Epithelial cell of esophagus (primary cell): ENCODE measurements at regions not wholly inside any gene's neighbourhood (a gene's known extent, or its start where the extent isn't known, plus 50 kb on each side); places are given as distances from the start of the nearest gene placed in this dataset.

Experiments used
- DNase-seq: peaks from one replicate; pipeline ENCODE4 v3.0.0; 2010; ENCODE audit warnings: low read depth
- H3K4me3 ChIP-seq: 2 replicates; pipeline ENCODE4 v1.5.1; 2011; ENCODE audit warnings: mild to moderate bottlenecking, low read length, control low read depth
- TF ChIP-seq, protein P1 (sequence below): IDR thresholded peaks from 2 replicates; pipeline ENCODE4 v1.5.1; 2011; ENCODE audit warnings: low read depth, mild to moderate bottlenecking, low read length, control low read depth, inconsistent platforms; ENCODE audit not compliant: insufficient read depth; ENCODE audit errors: missing control alignments

DNA sequence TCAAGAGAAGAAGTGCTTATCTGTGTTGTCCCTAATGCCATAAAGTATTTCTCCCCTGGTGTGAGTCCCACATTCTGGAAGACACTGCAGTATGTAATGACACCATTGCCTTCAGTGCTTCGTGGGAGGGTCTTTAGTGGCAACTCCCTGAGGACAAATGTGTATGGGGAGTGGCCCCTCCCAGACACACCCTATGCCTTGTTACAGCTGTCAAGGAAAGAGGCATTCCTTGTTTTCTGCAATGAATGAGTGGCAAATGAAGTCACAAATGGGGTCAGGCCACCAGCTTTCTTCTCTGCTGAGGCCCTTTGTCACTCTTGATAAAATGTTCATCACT, 183.2 kb downstream of the FGFR2 start:
- H3K4me3 ChIP-seq = no peak overlapping the region
- no peak for DNase-seq
- TF ChIP-seq, protein P1, sequence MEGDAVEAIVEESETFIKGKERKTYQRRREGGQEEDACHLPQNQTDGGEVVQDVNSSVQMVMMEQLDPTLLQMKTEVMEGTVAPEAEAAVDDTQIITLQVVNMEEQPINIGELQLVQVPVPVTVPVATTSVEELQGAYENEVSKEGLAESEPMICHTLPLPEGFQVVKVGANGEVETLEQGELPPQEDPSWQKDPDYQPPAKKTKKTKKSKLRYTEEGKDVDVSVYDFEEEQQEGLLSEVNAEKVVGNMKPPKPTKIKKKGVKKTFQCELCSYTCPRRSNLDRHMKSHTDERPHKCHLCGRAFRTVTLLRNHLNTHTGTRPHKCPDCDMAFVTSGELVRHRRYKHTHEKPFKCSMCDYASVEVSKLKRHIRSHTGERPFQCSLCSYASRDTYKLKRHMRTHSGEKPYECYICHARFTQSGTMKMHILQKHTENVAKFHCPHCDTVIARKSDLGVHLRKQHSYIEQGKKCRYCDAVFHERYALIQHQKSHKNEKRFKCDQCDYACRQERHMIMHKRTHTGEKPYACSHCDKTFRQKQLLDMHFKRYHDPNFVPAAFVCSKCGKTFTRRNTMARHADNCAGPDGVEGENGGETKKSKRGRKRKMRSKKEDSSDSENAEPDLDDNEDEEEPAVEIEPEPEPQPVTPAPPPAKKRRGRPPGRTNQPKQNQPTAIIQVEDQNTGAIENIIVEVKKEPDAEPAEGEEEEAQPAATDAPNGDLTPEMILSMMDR = no peak

DNA sequence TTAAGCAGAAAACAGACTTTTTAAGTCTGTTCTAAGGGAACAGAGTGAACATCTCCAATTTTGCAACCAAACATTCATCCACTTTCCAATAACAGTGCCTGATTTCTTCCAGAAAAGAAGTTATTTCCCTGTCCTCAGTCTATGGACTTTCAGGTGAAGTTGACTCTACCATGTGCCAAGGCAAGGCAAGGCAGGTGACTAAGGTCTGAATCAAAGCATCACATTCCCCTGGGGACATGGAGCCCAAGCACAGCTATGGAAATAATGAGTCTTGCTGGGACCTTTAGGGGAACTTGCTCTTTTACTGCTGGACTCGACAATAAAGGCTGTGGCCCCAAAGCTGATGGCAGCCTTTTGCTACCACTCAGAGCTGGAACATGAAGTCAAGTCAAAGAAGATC, 182.2 kb downstream of the FGFR2 start:
- peak; percentile 66 for DNase-seq
- H3K4me3 ChIP-seq = no peak overlapping the region
- TF ChIP-seq, protein P1 = no peak

DNA sequence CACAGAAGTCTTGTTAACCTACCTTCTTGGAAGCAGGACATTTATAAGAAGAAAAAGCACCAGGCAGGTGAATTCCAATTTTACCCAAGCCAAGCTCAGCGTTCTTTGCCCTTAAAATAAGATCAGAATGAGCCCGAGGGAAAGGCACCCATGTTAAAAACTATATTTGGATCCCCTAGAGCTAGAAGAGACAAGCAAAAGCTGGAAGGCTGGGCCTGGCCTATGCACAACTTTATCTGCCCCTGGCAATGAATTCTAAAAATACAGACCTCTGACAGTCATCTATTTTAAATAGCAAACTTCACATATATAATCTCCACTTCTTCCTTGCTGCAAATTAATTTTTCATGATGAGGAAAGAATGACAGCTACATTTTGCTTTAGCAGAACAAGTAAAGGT, 180.9 kb downstream of the FGFR2 start:
- no peak for DNase-seq
- TF ChIP-seq, protein P1 = no peak
- no peak overlapping the region for H3K4me3 ChIP-seq

DNA sequence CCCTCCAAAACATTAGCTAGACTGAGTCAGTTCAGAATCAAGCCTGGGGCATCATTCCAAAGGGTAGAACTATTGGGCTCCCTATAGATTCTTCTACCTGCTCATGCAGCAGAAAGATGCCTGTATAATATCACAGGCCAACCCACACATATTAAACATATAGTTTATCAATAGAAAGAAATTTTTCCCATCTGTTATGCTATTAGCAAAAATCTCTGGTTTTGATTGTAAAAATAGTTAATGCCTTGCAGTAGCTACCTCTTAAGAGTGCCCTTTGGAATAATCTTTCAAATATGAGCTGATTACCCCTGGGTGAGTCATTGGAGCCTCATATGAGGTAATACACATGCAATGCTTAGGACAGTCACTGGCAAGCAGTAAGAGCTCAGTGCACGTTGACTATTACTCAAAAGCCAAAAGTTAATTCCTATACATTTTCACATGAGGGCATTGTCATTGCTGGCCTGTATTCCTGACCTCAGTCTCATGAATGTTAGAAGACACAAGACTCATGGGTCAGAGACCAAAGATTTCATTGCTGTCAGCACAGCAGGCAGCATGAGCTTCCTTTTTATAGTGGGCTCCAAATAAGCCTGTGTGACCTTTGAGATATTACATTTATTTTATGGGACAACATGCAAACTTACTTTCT, 180.0 kb downstream of the FGFR2 start:
- H3K4me3 ChIP-seq = no peak overlapping the region
- TF ChIP-seq, protein P1 = no peak
- DNase-seq = peak; percentile 94

DNA sequence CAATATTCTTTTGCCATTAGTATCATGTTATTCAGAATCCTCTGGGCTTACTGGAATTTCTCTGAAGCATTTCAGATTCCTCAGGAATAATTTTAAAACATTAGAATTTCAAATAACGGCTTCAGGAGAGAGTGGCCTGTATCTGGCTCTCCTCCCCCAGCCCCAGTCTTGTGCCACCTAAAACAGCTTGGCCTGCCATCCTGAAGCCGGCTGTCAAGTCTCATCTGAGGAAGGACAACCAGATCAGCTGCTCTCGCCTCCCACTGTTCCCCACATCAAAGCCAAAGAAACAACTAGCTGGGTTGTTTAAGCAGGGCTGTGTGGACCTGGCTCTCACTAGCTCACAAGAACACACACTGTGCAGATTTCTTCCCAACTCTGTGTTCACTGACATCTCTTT, 178.2 kb downstream of the FGFR2 start:
- DNase-seq = no peak
- no peak overlapping the region for H3K4me3 ChIP-seq
- TF ChIP-seq, protein P1 = no peak

DNA sequence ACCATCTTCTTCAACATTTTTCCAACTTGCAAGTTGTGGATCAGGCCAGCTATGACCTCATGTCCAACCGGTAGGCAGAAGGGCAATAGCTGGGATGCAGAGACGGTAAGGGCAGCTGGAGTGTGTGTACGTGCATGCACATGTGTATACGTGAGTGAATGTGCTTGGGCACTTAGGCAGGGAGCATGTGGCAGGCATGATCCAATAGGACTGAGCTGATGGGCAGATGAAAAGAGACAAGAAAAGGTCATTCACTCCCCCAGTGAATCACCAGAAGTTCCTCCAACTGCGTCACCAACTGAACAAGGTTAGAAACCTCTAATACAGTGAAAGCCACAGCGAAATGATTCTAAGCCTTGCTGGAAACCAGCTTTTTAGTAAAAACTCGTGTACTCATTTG, 176.1 kb downstream of the FGFR2 start:
- DNase-seq = no peak
- TF ChIP-seq, protein P1 = no peak
- no peak overlapping the region for H3K4me3 ChIP-seq

DNA sequence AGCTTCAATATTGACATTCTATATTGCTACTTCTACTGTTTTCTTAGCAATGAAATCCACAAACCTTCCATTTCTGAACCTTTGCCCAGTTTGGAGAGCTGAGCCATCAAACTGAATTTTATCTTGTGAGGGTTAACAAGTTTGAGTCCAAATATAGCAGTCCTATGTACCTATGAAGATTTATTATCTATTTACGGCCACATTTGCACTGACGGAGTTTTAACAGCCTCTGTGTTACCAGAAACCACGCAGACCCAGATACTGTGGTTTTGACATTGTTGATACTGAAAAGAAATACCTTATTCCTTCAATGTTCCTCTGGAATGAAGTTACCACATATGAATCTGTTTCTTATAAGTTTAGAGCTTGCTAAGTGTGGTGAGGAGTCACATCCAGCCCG, 172.6 kb downstream of the FGFR2 start:
- TF ChIP-seq, protein P1 = no peak

More for the DNA sequence above, 172.6 kb downstream of the FGFR2 start:
- no peak for DNase-seq
- no peak overlapping the region for H3K4me3 ChIP-seq
